Activated effector memory CD4-positive, alpha-beta T cell treated with anti-CD3 and anti-CD28 coated beads, Interleukin-2, amount 50 U/mL, for 16 hours (primary cell): ENCODE measurements at regions not wholly inside any gene's neighbourhood (a gene's known extent, or its start where the extent isn't known, plus 50 kb on each side); places are given as distances from the start of the nearest gene placed in this dataset.
"Not testable (repeated sequence)": the region's sequence is repeated elsewhere in the genome, so short reads cannot be mapped to it uniquely, and the experiment has no call there.

Experiments used
- DNase-seq: peaks from one replicate; pipeline ENCODE4 v3.0.0-alpha.2; 2020

GRCh38 chr5:69006030-69006429 lies 87.8 kb upstream of the SLC30A5 start:
- no peak for DNase-seq

- DNase-seq, result no peak
Observed at GRCh38 chr5:69007163-69007562, 86.7 kb upstream of the SLC30A5 start.

GRCh38 chr5:69007726-69008368 lies 86.0 kb upstream of the SLC30A5 start:
- peak; percentile 87 for DNase-seq

- no peak for DNase-seq
Observed at GRCh38 chr5:69010476-69010875, 83.3 kb upstream of the SLC30A5 start.

GRCh38 chr5:69011910-69012309 lies 81.9 kb upstream of the SLC30A5 start:
- no peak for DNase-seq

- DNase-seq, result no peak
Observed at GRCh38 chr5:69013481-69013880, 80.3 kb upstream of the SLC30A5 start.

GRCh38 chr5:69014007-69014406 lies 79.8 kb upstream of the SLC30A5 start:
- not testable (repeated sequence) for DNase-seq

- no peak for DNase-seq
Observed at GRCh38 chr5:69019668-69020375, 74.0 kb upstream of the SLC30A5 start.

- no peak for DNase-seq
Observed at GRCh38 chr5:69024241-69024651, 69.6 kb upstream of the SLC30A5 start.

- DNase-seq, result no peak
Observed at GRCh38 chr5:69029292-69029691, 64.5 kb upstream of the SLC30A5 start.

GRCh38 chr5:69030358-69031062 lies 63.3 kb upstream of the SLC30A5 start:
- DNase-seq, result no peak

- no peak for DNase-seq
Observed at GRCh38 chr5:69032009-69032408, 61.8 kb upstream of the SLC30A5 start.

GRCh38 chr5:69033690-69034089 lies 60.1 kb upstream of the SLC30A5 start:
- DNase-seq, result no peak

GRCh38 chr5:69034898-69035297 lies 58.9 kb upstream of the SLC30A5 start:
- no peak for DNase-seq

- no peak for DNase-seq
Observed at GRCh38 chr5:69035665-69036064, 58.1 kb upstream of the SLC30A5 start.

- DNase-seq, result no peak
Observed at GRCh38 chr5:69038539-69038938, 55.3 kb upstream of the SLC30A5 start.

- no peak for DNase-seq
Observed at GRCh38 chr5:69039829-69040228, 54.0 kb upstream of the SLC30A5 start.

- no peak for DNase-seq
Observed at GRCh38 chr5:69042500-69042899, 51.3 kb upstream of the SLC30A5 start.

- DNase-seq, result peak; percentile 86
Observed at GRCh38 chr5:69042915-69043654, 50.7 kb upstream of the SLC30A5 start.

- no peak for DNase-seq
Observed at GRCh38 chr5:69043655-69043996, 50.2 kb upstream of the SLC30A5 start.
